ENCODE measurements at regions not wholly inside any gene's neighbourhood (a gene's known extent, or its start where the extent isn't known, plus 50 kb on each side); places are given as distances from the start of the nearest gene placed in this dataset.

GRCh38 chr3:30972449-30972848, 78.0 kb upstream of the GADL1 start:
- no peak for TF ChIP-seq POLR2A (IDR thresholded peaks at IDR 0.05)
- TF ChIP-seq CTCF (IDR thresholded peaks at IDR 0.05), result no peak

Data from esophagus squamous epithelium (tissue), 4 donors.